ENCODE measurements at regions not wholly inside any gene's neighbourhood (a gene's known extent, or its start where the extent isn't known, plus 50 kb on each side); places are given as distances from the start of the nearest gene placed in this dataset.

- H3K4me3 ChIP-seq (ENCODE audit: low read depth, low read length) = no peak overlapping the region
- no peak overlapping the region for H3K27ac Mint-ChIP-seq (ENCODE audit: unreplicated experiment)
- peaks cover 25% of the 10 kb centered on the region for H3K27me3 Mint-ChIP-seq (ENCODE audit: insufficient read depth, unreplicated experiment)
- no TSS peak for BruUV-seq (replicated peaks)
- H3K4me1 Mint-ChIP-seq (ENCODE audit: low read depth, unreplicated experiment) = no peaks in the 10 kb centered on the region
- H3K36me3 ChIP-seq (ENCODE audit: control insufficient read depth, insufficient read depth, low read length) = no peaks in the 10 kb centered on the region
- DNase-seq = no peak
- intact Hi-C loops (cut with micrococcal nuclease; ENCODE audit: unreplicated experiment) = no loop called here
- no peaks in the 10 kb centered on the region for H3K36me3 Mint-ChIP-seq (ENCODE audit: insufficient read depth, unreplicated experiment)
- H3K9me3 Mint-ChIP-seq (ENCODE audit: unreplicated experiment) = no peaks in the 10 kb centered on the region
- H3K27me3 ChIP-seq (replicated peaks; ENCODE audit: control insufficient read depth, insufficient read depth, low read length) = no peaks in the 10 kb centered on the region
- no peaks in the 10 kb centered on the region for H3K9me3 ChIP-seq
- POLR2A ChIA-PET = no interaction called here
- TF ChIP-seq CTCF (IDR thresholded peaks at IDR 0.05; ENCODE audit: insufficient read depth in 1 of 2, low read depth in 1 of 2, low read length in 1 of 2, severe bottlenecking in 1 of 2, unreplicated experiment in 1 of 2) = no peak
- CTCF ChIA-PET = no interaction called here
- no peaks in the 10 kb centered on the region for H3K4me1 ChIP-seq
- no peak overlapping the region for H3K4me3 Mint-ChIP-seq (ENCODE audit: unreplicated experiment)
Measured at GRCh38 chr2:223238301-223238700, 186.3 kb downstream of the KCNE4 start.

GRCh38 chr2:223243233-223243632 lies 191.2 kb downstream of the KCNE4 start:
- no TSS peak for BruUV-seq (replicated peaks)
- Mint-ChIP-seq H3K27ac (ENCODE audit: unreplicated experiment) (no peak overlapping the region), H3K9me3 (ENCODE audit: unreplicated experiment) (no peaks in the 10 kb centered on the region), H3K36me3 (ENCODE audit: insufficient read depth, unreplicated experiment) (no peaks in the 10 kb centered on the region), H3K4me1 (ENCODE audit: low read depth, unreplicated experiment) (no peaks in the 10 kb centered on the region), H3K4me3 (ENCODE audit: unreplicated experiment) (no peak overlapping the region), H3K27me3 (ENCODE audit: insufficient read depth, unreplicated experiment) (peaks cover 9% of the 10 kb centered on the region)
- no peak for TF ChIP-seq CTCF (IDR thresholded peaks at IDR 0.05; ENCODE audit: insufficient read depth in 1 of 2, low read depth in 1 of 2, low read length in 1 of 2, severe bottlenecking in 1 of 2, unreplicated experiment in 1 of 2)
- Histone ChIP-seq H3K27me3 (replicated peaks; ENCODE audit: control insufficient read depth, insufficient read depth, low read length) (no peaks in the 10 kb centered on the region), H3K36me3 (ENCODE audit: control insufficient read depth, insufficient read depth, low read length) (no peaks in the 10 kb centered on the region), H3K4me1 (no peaks in the 10 kb centered on the region), H3K9me3 (no peaks in the 10 kb centered on the region), H3K4me3 (ENCODE audit: low read depth, low read length) (no peak overlapping the region)
- ChIA-PET CTCF (no interaction called here), POLR2A (no interaction called here)
- no peak for DNase-seq
- intact Hi-C loops (cut with micrococcal nuclease; ENCODE audit: unreplicated experiment) = no loop called here

GRCh38 chr2:223247136-223247535 lies 195.1 kb downstream of the KCNE4 start:
- H3K27me3 Mint-ChIP-seq (ENCODE audit: insufficient read depth, unreplicated experiment) = peaks cover 7% of the 10 kb centered on the region
- no peak overlapping the region for H3K27ac Mint-ChIP-seq (ENCODE audit: unreplicated experiment)
- ChIA-PET CTCF (interaction anchor here (0.8 kb wide), 1 partner anchor 59 kb away, joined by 3 read pairs; no protein-coding TSS in a partner anchor), POLR2A (no interaction called here)
- H3K9me3 Mint-ChIP-seq (ENCODE audit: unreplicated experiment) = no peaks in the 10 kb centered on the region
- Histone ChIP-seq H3K9me3 (no peaks in the 10 kb centered on the region), H3K36me3 (ENCODE audit: control insufficient read depth, insufficient read depth, low read length) (no peaks in the 10 kb centered on the region), H3K4me1 (no peaks in the 10 kb centered on the region), H3K4me3 (ENCODE audit: low read depth, low read length) (no peak overlapping the region), H3K27me3 (replicated peaks; ENCODE audit: control insufficient read depth, insufficient read depth, low read length) (no peaks in the 10 kb centered on the region; the same call in 1 of the 2 replicates)
- H3K36me3 Mint-ChIP-seq (ENCODE audit: insufficient read depth, unreplicated experiment) = no peaks in the 10 kb centered on the region
- H3K4me1 Mint-ChIP-seq (ENCODE audit: low read depth, unreplicated experiment) = no peaks in the 10 kb centered on the region
- no TSS peak for BruUV-seq (replicated peaks)
- H3K4me3 Mint-ChIP-seq (ENCODE audit: unreplicated experiment) = no peak overlapping the region
- TF ChIP-seq CTCF (IDR thresholded peaks at IDR 0.05; ENCODE audit: insufficient read depth in 1 of 2, low read depth in 1 of 2, low read length in 1 of 2, severe bottlenecking in 1 of 2, unreplicated experiment in 1 of 2) = peak; percentile 42 to 46
- intact Hi-C loops (cut with micrococcal nuclease; ENCODE audit: unreplicated experiment) = loop anchor here (1.0 kb wide), 1 partner anchor 138 kb away; no protein-coding TSS in a partner anchor
- no peak for DNase-seq

All from Caco-2 (cell line).